Epithelial cell of esophagus (primary cell): ENCODE measurements at regions not wholly inside any gene's neighbourhood (a gene's known extent, or its start where the extent isn't known, plus 50 kb on each side); places are given as distances from the start of the nearest gene placed in this dataset.
A peak's percentile ranks its signal among the peaks of the same experiment; 100 is the strongest.
"Not testable (repeated sequence)": the region's sequence is repeated elsewhere in the genome, so short reads cannot be mapped to it uniquely, and the experiment has no call there.

Experiments used
- DNase-seq: peaks from one replicate; pipeline ENCODE4 v3.0.0; 2010; ENCODE audit warnings: low read depth
- H3K4me3 ChIP-seq: 2 replicates; pipeline ENCODE4 v1.5.1; 2011; ENCODE audit warnings: mild to moderate bottlenecking, low read length, control low read depth
- CTCF ChIP-seq: IDR thresholded peaks from 2 replicates; pipeline ENCODE4 v1.5.1; 2011; ENCODE audit warnings: low read depth, mild to moderate bottlenecking, low read length, control low read depth, inconsistent platforms; ENCODE audit not compliant: insufficient read depth; ENCODE audit errors: missing control alignments

- DNase-seq: no peak
- no peak overlapping the region for H3K4me3 ChIP-seq
- TF ChIP-seq CTCF: no peak
These were observed 191.1 kb downstream of the IL20RB start for GRCh38 chr3:137148917-137149316.

GRCh38 chr3:137150825-137151224 is 193.0 kb downstream of the IL20RB start:
- DNase-seq: no peak
- H3K4me3 ChIP-seq: no peak overlapping the region
- TF ChIP-seq CTCF: no peak

GRCh38 chr3:137153046-137153445 is 195.3 kb downstream of the IL20RB start:
- not testable (repeated sequence) for H3K4me3 ChIP-seq, DNase-seq

- no peak overlapping the region for H3K4me3 ChIP-seq
- DNase-seq: no peak
- TF ChIP-seq CTCF: no peak
These were observed 205.6 kb downstream of the IL20RB start for GRCh38 chr3:137163241-137163871.

- H3K4me3 ChIP-seq: no peak overlapping the region
- no peak for TF ChIP-seq CTCF
- DNase-seq: no peak
These were observed 206.2 kb downstream of the IL20RB start for GRCh38 chr3:137163958-137164357.

GRCh38 chr3:137165117-137165806 is 207.5 kb downstream of the IL20RB start:
- TF ChIP-seq CTCF: no peak
- peak; percentile 66 for DNase-seq
- H3K4me3 ChIP-seq: no peak overlapping the region

- no peak for TF ChIP-seq CTCF
- H3K4me3 ChIP-seq: no peak overlapping the region
- DNase-seq: peak; percentile 54
These were observed 214.2 kb downstream of the IL20RB start for GRCh38 chr3:137171834-137172603.
